Middle frontal gyrus (tissue), 1 donor: ENCODE measurements at regions not wholly inside any gene's neighbourhood (a gene's known extent, or its start where the extent isn't known, plus 50 kb on each side); places are given as distances from the start of the nearest gene placed in this dataset.

Experiments used
- DNase-seq: peaks from one replicate; pipeline ENCODE4 v3.0.0-alpha.2; 2015; ENCODE audit warnings: low spot score; ENCODE audit errors: extremely low spot score

DNA sequence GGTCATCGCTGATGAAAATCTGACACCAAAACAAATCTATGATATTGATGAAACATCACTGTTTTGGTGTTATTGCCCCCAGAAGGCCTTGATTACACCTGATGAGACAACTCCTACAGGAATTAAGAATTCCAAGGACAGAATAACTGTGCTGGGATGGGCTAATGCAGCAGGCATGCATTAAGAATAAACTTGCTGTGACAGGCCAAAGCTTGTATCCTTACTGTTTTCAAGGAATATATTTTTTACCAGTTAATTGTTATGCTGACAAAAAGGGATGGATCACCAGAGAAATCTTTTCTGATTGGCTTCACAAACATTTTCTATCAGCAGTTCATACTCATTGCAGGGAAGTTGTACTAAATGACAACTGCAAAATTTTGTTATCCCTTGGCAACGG lies 278.2 kb downstream of the IKZF2 start:
- no peak for DNase-seq

DNA sequence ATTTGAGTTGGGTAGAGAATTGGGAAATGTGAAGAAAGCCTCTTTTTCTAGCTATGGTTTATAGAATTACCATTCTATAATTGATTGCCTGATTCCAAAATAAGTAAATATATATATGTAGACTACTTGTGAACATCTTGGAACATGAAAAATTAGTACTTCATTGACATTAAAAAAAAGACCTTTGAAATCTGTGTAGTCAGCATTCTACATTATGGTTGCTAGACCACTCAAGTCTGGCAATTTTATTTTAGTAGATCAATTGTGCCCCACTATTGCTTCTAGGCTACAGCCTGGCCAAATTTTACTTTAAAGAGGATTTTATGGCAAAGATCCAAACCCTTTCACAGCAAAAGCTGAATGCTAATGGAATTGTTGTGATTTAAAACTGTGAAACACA lies 279.8 kb downstream of the IKZF2 start:
- no peak for DNase-seq

DNA sequence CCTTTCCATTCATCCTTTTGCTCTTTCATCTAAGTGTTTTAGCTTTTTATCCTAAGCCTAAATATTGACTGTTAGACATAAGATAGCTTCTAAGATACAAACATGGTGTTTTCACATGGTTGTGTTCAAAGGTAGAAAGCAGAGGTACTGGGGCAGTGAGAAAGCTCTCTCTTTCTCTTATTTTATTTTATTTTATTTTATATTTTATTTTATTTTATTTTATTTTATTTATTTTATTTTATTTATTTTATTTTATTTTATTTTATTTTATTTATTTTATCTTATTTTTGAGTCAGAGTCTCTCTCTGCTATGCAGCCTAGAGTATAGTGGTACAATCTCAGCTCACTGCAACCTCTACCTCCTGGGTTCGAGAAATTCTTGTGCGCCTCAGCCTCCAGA lies 287.2 kb downstream of the IKZF2 start:
- no peak for DNase-seq

DNA sequence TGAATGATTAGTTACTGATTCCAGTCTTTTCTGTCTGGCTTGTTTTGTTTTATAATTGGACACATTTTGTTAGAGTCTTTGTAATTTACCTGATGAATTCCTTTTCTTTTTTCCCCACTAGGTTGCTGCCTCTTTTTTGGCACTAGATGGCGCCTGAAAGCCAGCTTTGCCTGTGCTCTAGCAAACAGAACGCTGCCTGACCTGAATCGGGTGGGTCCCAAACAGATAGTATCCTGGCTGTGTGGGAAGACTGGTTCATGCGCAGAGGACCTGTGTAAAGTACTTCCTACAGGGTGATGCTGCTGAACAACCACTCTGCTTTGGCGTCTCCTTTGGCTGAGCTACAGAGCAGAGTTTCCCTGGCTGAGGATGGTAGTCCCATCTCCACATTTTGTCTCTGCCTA lies 288.2 kb downstream of the IKZF2 start:
- DNase-seq = no peak

DNA sequence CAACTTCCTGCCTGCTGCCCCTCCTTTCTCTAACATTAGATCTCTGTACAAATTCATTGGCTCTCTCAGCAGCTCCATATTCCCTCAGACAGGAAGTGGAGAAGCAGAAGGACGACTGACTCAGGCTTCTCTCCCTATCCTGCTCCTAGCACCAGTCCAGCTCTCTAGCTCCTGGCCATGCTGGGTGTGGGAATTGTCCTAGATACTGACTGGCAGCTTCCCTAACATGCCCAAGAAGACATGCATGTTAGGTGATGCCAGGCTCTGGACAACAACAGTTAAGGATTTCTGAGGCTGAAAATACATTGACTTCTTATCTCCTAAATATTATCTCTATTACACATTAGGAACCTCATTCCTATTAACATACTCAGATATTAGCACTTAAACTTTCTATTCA lies 292.9 kb downstream of the IKZF2 start:
- no peak for DNase-seq

DNA sequence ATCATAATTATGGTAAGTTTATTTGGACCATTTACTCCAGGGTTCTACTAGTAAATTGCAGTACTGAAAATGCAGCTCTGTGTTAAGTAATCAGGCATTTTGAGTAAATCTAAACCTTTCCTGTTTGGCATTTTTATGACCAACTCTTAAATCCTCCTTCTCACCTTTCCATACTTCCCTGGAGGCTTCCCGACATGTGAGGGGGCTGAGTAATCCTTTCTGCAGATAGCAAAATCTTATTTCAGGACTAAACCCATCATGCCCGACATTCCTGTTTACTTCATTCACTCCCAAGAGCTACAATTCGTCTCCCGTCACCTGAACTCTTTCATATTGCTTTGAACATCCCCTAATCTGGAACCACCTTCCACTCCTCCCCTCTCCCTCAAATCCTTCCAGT lies 296.6 kb downstream of the IKZF2 start:
- no peak for DNase-seq

DNA sequence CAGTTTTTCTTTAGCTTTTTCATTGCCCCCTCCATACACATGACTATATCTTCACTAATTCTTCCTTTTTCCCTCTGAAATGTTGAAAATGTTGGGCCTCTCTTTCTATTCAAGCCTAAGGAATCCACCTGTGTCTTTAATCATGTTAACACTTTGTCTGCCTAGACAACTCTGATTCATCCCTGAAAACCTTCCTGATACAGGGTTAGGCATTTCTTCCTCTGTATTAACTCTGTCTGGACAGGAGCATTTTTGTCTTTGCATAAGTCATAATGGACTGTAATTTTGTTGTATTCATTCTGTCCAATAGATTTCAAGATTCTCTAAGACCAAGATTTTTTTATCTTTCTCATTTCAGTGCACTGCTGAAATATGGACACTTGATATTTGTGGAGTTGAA lies 297.3 kb downstream of the IKZF2 start:
- DNase-seq = no peak

DNA sequence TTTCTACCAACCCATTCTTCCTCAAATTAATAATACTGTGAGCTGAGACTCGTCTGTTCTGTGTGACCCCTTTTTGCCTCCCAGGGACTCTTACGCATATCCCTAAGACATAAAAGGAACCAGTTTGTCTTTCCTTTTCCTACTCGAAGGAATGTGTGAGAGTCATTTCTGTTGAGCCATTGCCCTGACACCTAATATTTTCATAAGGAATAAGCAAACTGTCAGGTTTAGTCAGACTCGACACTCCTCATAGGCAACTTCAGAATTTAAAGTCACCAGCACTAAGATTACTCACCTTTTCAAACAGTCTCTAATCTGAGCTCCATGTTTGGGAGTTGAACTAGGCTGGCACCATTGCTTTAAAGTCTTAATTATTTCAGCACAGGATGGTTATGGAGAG lies 305.5 kb downstream of the IKZF2 start:
- DNase-seq = no peak

DNA sequence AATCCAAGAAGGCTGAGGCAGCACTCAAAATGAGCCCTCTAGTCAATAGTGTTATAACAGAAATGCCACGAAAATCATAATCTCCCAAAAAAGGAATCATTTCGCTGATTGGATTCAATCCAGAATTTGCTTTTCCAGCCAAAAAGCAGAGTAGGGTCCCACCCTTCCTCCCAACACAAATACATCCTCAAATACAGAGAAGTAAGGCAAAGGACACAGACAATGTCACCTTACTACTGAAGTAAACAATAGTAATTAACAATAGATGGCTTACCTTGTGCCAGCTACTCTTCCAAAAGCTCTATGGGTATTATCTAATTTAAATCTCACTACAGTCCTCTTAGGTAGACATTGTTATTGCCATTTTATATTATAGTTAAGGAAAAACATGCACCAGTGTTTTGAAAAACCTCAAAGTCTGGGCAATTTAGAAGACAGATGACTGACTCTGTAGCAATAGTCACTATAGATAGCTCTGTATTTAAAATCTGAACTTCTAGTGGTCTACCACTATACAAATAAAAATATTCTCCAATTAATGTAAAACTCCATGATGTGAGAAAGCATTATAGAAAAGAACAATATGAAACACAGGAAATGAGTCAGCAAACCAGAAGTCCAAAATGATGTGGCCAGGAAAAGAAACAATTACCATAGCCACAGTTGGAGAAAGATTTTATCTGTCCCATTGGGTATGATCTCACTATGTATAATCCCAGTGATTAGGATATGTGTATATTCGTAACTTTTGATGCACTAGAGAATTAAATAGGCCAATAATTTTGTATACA lies 305.0 kb upstream of the ERBB4 start:
- DNase-seq = no peak

DNA sequence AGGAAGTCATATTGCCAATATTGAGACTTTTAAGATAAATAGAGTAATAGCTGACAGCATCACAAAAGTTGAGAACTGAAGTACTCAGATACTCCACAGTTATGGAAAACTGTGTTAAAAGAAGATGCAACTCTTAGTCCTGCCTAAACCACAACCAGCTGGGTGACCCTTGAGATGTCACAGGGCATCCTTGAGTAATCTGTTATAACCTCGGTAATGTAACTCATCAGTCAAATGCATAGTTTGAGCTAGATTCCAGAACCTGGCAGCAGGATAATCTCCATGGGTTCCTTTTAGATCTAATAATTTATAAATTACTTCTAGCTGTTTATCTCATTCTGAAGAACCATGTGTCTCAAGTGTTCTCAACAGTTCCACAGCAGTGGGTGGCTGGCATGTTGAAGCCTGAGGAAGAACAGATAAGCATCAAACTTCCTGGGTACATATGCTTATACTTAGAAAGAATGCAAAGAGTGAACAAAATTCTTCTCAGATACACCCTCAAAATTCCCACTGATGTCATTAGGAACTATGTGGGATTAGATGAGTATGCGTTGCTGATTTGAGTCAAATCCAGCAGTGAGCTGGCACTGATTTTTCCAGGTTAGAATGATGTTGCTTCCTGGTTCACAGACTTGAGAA lies 304.1 kb upstream of the ERBB4 start:
- no peak for DNase-seq

DNA sequence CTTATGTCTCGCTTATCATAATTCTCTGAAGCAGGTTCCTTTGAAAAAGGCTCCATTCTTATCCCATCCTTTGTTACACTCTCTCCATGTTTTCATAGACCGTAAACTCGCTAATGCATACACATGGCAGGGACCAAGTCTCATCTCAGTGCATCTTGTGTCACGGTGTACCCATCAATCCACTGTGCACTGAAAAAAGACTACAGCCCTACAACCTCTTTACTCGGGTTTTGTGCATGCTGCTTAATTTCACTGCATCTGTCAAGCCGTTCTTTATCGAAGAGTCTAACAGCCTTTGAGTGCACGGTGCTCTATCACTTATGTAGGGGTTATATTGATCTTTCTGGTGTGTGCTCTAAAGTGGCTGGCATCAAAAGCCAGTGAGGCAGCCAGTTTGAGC lies 302.9 kb upstream of the ERBB4 start:
- DNase-seq = no peak

DNA sequence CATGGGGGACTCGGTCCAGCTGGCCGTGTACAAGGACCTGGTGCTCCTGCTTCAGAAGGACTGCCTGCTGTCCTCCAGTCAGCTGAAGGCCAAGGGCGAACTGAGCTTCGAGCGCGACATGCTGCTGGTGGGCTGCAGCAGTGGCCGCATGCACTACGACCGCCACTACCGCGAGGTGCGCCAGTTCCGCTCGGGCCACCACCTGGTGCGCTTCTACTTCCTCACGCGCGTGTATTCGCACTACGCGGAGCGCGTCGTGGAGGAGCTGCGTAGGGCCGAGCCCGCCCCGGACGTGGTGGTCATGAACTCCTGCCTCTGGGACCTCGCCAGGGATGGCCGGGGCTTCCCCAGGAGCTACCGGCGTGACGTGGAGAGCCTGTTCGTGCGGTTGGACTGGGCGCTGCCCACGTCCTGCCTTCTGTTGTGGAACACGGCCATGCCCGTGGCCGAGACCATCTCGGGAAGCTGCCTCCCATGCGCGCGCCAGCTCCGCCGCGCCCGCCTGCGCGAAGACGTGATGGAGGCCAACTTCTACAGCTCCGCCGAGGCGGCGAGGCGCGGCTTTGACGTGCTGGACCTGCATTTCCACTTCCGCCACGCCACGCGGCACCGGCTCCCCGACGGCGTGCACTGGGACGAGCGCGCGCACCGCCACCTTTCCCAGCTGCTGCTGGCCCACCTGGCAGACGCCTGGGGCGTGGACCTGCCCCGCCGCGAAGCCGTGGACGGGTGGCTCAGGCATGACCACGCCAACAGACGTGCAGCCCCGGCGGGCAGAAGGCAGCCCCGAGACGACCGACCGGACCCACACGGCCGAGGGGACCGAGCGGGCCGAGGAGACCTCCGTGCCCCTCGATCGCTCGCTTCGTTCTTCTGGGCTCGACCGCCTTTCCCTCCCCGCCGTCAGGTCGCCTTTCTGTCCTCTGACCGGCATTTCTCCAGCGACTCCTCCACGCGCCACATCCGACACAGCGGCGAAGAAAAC lies 293.9 kb upstream of the ERBB4 start:
- no peak for DNase-seq

DNA sequence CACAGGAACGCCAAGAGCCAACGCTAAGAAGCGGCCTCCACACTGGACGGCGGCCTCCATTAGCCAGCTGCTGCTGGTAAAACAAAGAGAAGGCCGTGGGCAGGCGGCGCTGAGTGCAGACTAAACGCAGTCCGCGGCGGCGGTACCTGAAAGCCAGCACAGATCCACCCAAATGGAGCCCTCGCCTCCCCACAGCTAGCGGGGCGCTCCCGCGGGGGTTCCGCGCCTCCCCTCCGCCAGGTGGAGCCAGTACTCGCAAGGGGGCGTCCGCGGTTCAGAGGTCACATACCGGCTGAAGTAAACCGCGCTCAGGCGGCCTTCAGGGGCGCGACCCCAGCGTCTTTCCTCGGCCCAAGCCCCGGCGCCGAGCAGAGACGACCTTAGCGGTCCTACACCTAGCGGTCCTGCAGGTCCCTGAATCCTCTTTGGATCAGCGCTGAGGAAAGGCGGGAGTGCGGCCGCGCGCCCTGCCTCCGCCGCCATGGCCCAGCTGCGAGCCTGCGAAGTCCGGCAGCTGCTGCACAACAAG lies 293.1 kb upstream of the ERBB4 start:
- DNase-seq = no peak

DNA sequence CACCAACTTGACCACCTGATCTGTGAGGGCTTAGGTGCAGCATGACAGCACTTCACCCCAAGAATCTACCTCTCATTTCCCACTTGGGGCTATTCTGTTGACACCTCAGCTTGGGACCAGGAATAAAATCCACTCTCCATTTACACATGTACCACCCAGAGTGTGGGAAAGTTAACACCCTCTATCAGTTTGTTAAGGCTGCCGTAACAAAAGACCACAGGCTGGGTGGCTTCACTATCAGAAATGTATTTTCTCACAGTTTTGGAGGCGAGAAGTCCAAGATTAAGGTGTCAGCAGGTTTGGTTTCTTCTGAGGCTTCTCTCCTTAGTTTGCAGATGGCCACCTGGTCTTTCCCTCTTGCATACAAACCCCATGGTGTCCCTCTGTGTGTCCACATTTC lies 277.7 kb upstream of the ERBB4 start:
- DNase-seq = no peak

DNA sequence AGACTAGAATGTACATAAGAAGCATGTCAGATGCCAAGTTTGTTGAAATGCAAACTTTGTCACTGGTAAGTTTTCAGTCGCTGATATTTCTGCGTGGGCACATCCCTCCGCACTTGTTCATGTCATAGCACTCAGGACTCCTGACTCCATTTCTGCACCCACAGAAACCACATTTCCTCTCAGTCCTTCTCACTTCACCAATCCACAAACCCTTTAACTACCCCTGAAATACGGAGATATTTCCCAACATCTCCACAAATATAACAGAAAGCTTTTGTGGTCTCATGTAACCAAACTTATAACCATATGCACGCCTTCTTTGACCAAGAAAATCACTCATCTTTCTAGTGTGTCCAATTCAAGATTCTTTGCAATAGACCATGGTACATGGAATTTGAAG lies 276.9 kb upstream of the ERBB4 start:
- DNase-seq = no peak

DNA sequence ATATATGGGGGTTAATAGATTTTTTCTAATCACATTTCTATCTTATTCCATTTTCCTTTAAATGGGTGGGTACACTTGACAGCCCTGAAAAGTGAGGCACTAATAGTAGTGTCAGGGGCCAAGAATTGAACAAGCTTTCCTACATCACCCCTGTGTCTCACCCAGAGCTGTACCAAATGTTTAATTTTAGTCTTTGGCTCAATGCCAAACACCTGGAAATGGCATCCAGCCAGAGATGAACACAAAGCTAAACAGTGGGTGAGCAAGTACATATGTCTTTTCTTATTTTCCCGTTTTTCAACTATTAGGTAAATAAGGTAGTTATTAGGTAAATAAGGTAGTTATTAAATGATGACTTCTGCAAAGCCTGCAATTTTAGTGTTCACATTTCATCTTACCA lies 276.3 kb upstream of the ERBB4 start:
- no peak for DNase-seq

DNA sequence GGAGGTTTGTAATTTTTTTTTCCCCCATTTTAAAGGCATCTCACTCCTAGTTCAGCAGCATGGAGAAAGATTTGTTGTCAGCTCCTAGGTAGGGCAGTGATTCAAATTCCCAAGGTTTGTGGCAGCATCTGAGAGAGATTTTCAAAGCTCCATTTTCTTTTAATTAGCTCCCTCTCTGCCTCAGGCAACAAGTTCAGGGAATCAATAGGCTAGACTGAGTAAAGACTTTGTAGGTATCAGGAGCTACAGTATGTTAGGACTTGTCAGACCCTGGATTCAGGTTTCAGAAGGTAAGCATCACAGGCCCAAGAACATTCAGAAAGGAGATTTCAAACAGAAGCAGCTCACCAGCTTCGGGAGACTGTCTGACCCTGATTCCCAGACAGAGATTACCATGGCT lies 273.3 kb upstream of the ERBB4 start:
- no peak for DNase-seq

DNA sequence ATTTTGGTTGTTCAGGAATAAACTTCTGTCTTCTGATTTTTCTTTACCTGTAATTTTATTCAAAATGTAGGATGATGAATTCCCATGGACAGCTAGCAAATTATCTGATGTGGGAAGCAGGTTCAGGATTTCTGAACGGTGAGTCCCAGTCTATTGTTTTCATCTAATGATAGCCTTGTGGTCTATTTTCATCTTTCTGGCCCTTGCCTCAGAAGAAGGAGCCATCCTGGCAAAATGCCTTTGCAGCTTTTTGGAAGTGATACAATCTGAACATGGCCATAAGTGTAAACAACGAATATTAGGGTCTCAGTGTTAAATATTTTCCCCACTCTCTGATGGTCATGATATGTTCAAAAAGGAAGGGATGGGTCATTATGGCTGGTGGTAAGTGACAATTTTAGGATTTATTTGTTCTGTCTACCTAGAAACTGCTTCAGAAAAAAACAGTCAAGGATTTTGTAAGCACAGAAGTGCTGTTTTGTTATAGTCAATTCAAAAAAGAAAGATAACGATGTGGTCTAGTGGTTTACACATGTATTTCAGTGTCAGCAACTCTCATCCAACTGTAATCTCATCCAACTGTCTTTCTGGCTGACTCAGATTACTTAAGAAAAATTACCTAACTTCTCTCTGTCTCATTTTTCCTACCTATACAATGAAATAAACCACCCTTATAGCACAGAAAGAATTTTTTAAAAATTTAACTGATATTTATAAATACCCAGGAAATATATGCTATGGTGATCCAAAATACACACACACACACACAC lies 272.6 kb upstream of the ERBB4 start:
- no peak for DNase-seq

DNA sequence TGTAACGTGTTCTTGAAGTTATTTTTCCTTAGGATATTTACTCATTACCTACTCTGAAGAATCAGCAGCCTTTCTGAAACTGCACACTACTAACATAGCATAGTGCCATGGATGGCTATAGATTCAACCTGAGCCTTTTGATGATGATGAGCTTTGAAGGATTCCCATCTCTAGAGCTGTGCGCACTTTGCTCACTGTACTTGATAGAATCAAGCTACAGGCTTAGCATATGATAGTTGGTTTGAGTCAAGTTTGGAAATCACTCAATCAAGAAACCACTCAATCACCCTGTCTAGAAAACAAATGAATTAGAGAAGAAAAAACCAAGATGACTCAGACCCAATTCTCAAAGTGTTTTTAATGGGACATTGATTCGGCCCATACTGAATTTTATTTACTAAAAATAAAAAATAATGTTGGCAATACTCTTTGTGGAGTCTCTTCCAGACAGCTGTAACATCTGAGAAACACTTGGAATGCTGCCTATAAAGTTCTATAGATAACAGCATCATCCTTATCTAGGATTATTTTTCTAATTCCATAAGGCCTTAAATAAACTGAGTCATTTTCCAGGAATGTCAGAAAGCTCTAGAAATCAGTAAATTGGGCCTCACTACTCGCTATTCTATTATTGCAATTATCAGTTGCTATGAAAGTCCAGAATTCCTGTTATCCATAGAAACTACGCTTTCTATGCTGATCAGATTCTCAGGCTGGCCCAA lies 259.0 kb upstream of the ERBB4 start:
- no peak for DNase-seq

DNA sequence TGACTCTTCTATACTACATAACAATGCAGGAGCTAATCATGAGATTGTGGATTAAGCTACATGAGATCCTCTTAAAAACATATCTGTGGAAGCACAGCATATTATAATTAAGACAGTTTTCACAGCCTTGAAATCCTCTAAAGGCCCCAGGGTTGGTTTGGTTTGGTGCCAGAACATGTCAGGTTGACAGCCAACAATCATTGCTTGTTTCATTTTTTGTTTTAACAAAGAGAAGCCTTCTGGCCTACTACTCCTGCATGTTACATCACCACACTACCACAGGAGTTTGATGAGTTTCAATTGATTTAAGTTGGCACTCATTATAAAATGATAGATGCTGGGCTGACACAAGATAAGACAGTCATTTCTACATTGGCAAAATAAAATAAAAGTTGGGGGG lies 255.9 kb upstream of the ERBB4 start:
- DNase-seq = no peak
